ENCODE measurements at regions not wholly inside any gene's neighbourhood (a gene's known extent, or its start where the extent isn't known, plus 50 kb on each side); places are given as distances from the start of the nearest gene placed in this dataset.

DNA sequence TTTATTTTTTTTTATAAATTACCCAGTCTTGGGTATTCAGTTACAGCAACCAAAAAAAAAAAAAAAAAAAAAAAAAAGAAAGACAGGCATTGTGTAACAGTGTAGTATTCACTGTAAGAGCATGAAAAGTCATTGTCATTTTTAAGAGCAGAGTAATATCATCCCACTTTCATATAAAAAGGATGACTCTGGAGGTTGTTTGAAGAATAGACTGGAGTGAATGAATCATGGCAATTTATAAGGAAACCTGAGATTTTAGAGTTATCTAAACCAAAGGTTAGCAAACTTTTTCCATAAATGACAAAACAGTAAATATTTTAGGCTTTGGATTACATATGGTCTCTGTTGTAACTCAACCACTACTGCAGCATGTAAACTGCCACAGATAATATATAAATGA is 794.9 kb downstream of the NTRK3 start:
- DNase-seq: no peak

- no peak for DNase-seq
Observed at GRCh38 chr15:87454860-87455259, 801.7 kb downstream of the NTRK3 start.

- no peak for DNase-seq
Observed at GRCh38 chr15:87450314-87450713, 806.2 kb downstream of the NTRK3 start.

DNA sequence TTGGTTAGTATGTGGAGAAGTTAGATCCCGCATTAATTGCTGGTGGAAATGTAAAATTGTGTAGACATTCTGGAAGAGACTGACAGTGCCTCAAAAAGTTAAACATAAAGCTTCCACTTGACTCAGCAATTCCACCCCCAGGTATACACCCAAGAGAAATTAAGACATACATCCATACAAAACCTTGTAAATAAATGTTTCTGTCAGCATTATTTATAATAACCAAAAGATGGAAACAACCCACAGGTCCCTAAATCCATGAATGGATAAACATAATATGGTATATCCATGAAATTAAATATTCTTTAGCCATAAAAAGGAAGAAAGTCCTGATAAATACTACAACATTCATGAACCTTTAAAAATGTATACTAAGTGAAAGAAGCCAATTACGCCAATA is 817.4 kb downstream of the NTRK3 start:
- DNase-seq: no peak

DNA sequence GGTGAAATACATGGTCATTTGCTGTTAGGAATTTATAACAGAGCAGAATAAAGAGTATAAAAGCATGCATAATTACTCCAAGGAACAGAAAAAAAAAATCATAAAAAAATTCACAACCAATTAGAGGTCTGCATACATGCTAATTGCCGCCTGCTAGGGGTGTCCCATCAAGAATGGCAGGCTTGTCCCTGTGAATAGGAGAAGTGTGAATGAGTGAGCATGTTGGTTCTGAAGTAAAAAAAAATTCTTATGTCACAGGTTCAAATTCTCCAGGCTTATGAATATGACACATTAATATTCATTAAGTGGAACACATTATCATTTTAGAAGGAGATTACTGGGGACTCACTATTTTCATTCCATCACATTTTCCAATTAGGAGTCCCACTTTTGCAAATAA is 822.7 kb downstream of the NTRK3 start:
- DNase-seq: no peak

- no peak for DNase-seq
Observed at GRCh38 chr15:87429754-87430153, 826.8 kb downstream of the NTRK3 start.

GRCh38 chr15:87420017-87420416 is 836.5 kb downstream of the NTRK3 start:
- DNase-seq: no peak

GRCh38 chr15:87419344-87419743 is 837.2 kb downstream of the NTRK3 start:
- DNase-seq: no peak

GRCh38 chr15:87416591-87417257 is 839.8 kb downstream of the NTRK3 start:
- DNase-seq: no peak

GRCh38 chr15:87408902-87409301 is 847.6 kb downstream of the NTRK3 start:
- peak in 1 of 5 experiments; percentile 14 for DNase-seq

GRCh38 chr15:87403973-87404372 is 852.6 kb downstream of the NTRK3 start:
- DNase-seq: no peak

DNA sequence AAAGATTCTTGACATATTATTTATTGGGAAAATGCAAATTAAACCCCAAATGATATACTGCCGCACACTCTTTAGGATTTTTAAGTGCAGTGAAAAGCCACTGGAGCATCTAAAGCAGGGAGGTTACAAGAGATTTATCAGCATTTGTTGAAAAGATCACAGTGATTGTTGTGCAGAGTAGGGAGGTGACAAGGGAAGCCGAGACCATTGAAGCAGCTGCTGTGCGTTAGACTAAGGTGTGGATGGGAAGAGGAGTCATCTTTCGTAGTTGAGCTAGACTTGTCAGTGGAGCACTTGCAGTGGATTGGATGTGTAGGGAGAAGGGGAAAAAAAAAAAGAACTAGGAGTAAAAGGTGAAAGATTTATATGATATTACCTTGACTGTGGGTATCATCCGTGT is 854.6 kb downstream of the NTRK3 start:
- DNase-seq: no peak

DNA sequence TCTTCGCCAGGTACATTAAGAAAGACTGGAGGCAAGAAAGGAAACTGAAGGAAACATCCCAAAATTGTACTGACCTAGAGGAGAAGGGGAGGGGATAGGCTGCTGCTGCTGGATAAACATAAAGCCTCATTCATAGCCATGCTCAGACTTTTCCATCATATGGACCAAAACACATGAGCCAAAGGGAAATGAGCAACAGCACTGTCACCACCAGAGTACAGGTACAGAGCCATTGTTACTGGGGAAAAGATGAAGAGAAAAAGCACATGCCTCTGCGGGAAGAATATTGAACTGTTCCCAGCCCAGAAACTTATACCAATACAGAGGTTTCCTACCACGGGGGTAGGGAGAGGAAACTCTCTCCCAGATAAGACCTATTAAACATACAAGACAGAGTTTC is 861.9 kb downstream of the NTRK3 start:
- no peak for DNase-seq

DNA sequence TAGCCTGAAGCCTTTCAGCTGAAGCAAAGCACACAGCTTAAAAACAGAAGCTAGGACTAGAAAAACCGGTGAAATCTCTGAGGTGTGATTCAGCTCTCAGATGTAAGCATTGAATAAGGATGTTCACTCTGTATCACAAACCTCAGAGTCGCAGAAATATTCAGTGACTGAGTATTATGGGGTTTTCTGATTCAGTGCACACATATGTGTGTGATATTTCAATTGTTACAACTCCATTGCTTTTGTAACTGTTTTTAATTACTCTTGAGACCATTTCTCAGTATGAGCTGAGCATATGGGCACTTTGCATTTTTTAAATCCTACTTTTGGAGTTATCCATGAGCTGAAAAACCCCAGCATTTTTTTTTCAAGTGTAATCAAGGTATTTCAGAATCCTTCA is 868.8 kb downstream of the NTRK3 start:
- no peak for DNase-seq

GRCh38 chr15:87374339-87374738 is 882.2 kb downstream of the NTRK3 start:
- no peak for DNase-seq

DNA sequence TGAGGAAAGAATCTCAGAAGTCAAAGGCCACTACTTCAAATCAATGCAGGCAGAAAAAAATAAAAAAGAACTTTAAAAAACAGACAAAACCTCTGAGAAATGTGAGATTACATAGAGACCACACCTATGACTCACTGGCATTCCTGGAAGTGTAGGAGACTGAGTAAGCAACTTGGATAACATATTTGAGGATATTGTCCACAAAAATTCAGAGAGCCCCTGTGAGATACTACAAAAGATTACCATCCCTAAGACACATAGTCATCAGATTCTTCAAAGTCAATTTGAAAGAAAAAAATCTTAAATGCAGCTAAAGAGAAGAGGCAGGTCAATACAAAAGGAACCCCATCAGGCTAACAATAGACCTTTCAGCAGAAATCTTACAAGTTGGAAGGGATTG is 887.3 kb downstream of the NTRK3 start:
- DNase-seq: no peak

DNA sequence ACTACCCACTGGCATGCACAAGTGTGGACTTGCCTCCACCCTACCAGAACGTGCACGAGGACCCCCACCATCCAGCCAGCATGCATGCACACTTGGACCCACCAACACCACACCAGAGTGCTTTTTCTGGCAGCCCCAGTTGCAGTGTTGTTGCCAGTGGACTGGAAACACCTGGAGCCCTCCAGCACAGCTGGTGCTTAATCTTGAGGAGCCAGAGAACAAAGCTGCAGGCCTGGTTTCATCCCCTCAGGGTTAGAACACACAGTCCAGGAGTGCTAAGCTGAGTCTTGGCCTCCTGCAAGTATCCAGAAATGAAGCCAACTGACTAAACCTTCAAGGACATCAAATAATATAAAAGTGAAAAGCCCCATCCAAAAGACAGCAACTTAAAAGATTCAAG is 888.0 kb downstream of the NTRK3 start:
- DNase-seq: no peak

GRCh38 chr15:87365186-87365585 is 891.4 kb downstream of the NTRK3 start:
- no peak for DNase-seq

GRCh38 chr15:87362531-87362930 is 894.0 kb downstream of the NTRK3 start:
- DNase-seq: no peak

- no peak for DNase-seq
Observed at GRCh38 chr15:87357637-87358313, 898.8 kb downstream of the NTRK3 start.

DNA sequence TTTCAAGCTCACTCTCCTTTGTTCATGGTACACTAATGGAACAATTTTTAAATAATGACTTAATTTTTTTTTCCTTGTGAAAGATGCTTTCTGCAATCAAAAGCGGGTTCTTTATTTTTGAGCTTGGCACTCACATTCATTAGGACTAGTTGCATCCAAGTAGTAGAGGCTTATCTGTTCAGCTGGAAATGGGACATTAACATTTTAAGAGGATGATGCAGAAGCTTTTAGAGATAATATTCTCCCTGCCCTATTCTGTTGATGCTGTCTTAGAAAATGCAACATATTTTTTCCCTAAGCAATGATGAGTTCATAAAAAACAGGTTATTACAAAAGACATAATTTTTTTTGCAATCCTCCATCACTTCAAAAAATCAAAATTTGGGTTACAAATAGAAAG is 900.6 kb downstream of the NTRK3 start:
- no peak for DNase-seq

GRCh38 chr15:87354661-87355410 is 901.7 kb downstream of the NTRK3 start:
- no peak for DNase-seq

- no peak for DNase-seq
Observed at GRCh38 chr15:87349181-87349580, 907.4 kb downstream of the NTRK3 start.

- DNase-seq: no peak
Observed at GRCh38 chr15:87348746-87349145, 907.8 kb downstream of the NTRK3 start.
